Bronchial epithelial cell (primary cell): ENCODE measurements at regions not wholly inside any gene's neighbourhood (a gene's known extent, or its start where the extent isn't known, plus 50 kb on each side); places are given as distances from the start of the nearest gene placed in this dataset.

ENCODE experiments used
- DNase-seq: peaks from one replicate; pipeline ENCODE4 v3.0.0-alpha.2; 2010; ENCODE audit warnings: low read depth
- FAIRE-seq: peaks from 2 replicates; lab custom pipeline; 2011; peaks lifted over from hg19 to GRCh38; lab: Jason Lieb, UNC
- H3K27me3 ChIP-seq: 2 replicates; pipeline ENCODE4 v1.5.1; 2011; ENCODE audit warnings: low read length; ENCODE audit not compliant: control insufficient read depth, insufficient read depth
- H3K36me3 ChIP-seq: 2 replicates; pipeline ENCODE4 v1.5.1; 2011; ENCODE audit warnings: low read length; ENCODE audit not compliant: control insufficient read depth, insufficient read depth
- H3K4me3 ChIP-seq: 2 replicates; pipeline ENCODE4 v1.5.1; 2011; ENCODE audit warnings: mild to moderate bottlenecking, low read depth, low read length, control low read depth
- TF ChIP-seq, protein P1 (sequence below): IDR thresholded peaks from 2 replicates; pipeline ENCODE4 v1.5.1; 2011; ENCODE audit warnings: mild to moderate bottlenecking, moderate library complexity, low read length, control low read depth, inconsistent platforms; ENCODE audit not compliant: insufficient read depth, severe bottlenecking

DNA sequence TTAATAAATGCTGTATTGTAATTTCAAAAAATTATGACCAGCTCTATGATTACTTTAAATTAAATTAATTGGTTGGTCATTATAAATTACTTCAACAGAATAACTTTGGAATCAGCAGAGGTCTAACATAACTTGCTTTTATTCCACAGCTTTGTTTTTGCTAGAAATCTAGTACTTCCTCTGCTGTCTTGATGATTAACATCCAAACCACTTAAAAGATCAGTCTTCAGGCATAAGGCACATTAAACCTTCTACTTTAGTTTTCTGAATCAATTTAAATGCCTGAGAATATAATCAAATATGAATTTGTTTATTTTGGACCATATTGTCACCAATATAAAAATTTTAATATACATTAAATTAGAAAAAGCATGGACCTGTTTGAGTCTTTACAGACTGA lies 465.3 kb downstream of the ARL4A start:
- TF ChIP-seq, protein P1, sequence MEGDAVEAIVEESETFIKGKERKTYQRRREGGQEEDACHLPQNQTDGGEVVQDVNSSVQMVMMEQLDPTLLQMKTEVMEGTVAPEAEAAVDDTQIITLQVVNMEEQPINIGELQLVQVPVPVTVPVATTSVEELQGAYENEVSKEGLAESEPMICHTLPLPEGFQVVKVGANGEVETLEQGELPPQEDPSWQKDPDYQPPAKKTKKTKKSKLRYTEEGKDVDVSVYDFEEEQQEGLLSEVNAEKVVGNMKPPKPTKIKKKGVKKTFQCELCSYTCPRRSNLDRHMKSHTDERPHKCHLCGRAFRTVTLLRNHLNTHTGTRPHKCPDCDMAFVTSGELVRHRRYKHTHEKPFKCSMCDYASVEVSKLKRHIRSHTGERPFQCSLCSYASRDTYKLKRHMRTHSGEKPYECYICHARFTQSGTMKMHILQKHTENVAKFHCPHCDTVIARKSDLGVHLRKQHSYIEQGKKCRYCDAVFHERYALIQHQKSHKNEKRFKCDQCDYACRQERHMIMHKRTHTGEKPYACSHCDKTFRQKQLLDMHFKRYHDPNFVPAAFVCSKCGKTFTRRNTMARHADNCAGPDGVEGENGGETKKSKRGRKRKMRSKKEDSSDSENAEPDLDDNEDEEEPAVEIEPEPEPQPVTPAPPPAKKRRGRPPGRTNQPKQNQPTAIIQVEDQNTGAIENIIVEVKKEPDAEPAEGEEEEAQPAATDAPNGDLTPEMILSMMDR = no peak
- FAIRE-seq (no peak), DNase-seq (no peak)
- H3K27me3 ChIP-seq = no peaks in the 10 kb centered on the region
- H3K4me3 ChIP-seq = no peak overlapping the region
- no peaks in the 10 kb centered on the region for H3K36me3 ChIP-seq

DNA sequence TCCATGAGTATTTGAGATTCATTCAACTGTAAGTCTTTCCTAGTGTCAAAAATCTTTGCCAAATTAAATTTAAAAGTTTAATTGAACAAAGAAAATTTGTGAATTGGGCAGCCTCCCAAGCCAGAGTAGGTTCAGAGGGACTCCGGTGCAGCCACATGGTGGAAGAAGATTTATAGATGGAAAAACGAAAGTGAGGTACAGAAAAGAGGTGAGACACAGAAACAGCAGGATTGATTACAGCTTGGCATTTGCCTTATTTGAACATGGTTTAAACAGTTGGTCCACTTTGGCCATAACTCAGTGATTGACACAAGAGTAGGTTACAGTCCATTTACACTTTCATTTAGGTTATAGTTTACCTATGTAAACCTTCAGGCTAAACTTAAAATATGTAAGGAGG lies 465.8 kb downstream of the ARL4A start:
- no peak for DNase-seq
- FAIRE-seq = no peak
- H3K36me3 ChIP-seq = no peaks in the 10 kb centered on the region

DNA sequence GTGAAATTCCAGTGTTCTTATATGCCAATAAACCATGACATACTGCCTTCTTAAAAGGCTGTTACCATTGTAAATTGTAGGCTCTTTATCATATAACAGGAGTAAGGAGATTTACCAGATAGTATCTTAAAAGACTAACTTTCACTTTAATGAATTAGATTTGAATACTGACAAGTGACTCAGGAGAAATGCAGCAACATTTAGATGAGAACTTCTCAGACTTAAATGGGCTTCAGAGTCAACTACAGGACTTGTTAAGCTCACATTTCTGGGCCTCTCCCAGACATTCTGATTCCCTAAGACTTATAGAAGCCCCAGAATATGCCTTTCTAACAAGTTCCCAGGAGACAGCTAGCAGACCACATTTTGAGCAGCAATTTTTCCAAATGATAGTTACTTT lies 466.3 kb downstream of the ARL4A start:
- no peak for DNase-seq
- FAIRE-seq = no peak
- TF ChIP-seq, protein P1 = no peak

More for the DNA sequence above, 465.8 kb downstream of the ARL4A start:
- Histone ChIP-seq H3K4me3 (no peak overlapping the region), H3K27me3 (no peaks in the 10 kb centered on the region)
- TF ChIP-seq, protein P1 = no peak

DNA sequence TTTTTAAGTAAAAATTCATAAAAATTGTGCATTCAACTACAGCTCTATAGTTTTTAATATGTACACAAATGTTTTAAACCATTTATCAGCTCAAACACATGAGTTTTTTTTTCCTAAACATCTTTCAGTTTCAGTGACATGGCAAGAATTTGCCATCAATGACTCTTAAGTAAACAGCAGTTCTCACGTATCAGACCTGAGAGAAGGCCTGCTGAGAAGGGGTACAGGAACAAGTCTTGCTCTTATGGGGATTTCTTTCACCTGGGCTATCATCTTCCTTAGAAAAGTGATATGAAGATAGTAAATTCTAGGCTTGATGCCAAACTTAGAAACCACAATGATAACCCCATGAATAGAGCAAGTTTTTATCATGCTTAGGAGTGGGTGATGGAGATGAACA lies 467.8 kb downstream of the ARL4A start:
- TF ChIP-seq, protein P1 = no peak
- Histone ChIP-seq H3K4me3 (no peak overlapping the region), H3K36me3 (no peaks in the 10 kb centered on the region), H3K27me3 (no peaks in the 10 kb centered on the region)
- DNase-seq (no peak), FAIRE-seq (no peak)

More for the DNA sequence above, 466.3 kb downstream of the ARL4A start:
- H3K27me3 ChIP-seq = no peaks in the 10 kb centered on the region
- H3K4me3 ChIP-seq = no peak overlapping the region
- H3K36me3 ChIP-seq = no peaks in the 10 kb centered on the region

DNA sequence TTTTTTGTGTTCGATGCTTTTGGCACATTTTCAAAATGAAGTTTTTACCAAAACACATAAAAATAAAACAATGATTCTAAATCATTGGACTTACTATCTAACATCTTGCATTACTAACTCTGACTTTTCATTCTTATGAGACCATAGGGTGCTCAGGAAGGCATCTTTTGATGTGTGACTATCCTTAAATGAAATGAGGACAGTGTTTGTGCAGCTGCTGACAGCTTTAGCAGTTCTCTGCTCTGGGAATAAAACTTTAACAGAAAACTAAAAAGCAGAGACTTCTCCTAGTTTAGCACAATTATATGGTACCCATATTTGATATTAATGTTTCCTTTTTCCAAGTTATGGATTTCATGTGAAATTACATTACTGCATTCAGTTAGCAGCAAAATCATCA lies 471.6 kb downstream of the ARL4A start:
- DNase-seq = no peak
- TF ChIP-seq, protein P1 = no peak
- Histone ChIP-seq H3K36me3 (no peaks in the 10 kb centered on the region), H3K4me3 (no peak overlapping the region), H3K27me3 (no peaks in the 10 kb centered on the region)
- FAIRE-seq = no peak

DNA sequence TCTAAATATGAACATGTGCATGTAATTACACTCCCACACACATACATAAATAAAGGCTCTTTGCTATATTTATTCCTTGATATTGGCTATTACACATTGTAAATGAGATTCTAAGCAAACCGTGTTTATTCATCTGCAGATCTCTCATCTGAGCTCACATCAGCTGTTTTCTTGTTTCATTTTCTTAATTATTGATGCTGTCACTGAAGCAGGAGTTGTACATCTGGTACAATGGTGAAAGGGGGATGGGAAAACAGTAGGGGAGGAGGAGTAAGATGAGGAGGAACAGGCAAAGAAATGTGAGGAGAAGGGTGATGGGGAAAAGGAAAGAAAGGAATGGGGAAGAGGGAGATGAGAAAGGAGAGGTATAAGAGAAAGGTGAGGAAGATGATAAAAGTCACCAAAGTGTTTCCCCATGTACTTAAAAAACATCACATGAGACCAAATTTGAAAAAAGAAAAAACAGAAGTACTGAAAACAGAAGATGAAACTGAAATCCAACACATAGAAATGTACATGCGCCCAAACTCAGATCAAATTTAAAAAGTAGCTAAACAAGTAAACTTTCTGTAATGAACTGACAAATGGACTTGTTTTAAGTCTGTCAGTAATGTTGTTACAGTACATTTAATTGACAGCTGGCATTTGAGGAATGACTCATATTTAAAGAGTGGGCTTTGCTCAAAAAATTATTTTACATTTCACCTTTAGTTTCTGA lies 472.2 kb downstream of the ARL4A start:
- Histone ChIP-seq H3K27me3 (peaks cover 2% of the 10 kb centered on the region), H3K36me3 (no peaks in the 10 kb centered on the region), H3K4me3 (no peak overlapping the region)
- FAIRE-seq (no peak), DNase-seq (no peak)
- TF ChIP-seq, protein P1 = no peak
